Endodermal cell (in vitro differentiated cells): ENCODE measurements at regions not wholly inside any gene's neighbourhood (a gene's known extent, or its start where the extent isn't known, plus 50 kb on each side); places are given as distances from the start of the nearest gene placed in this dataset.

Experiments
- DNase-seq: peaks from one replicate; pipeline ENCODE4 v3.0.0-alpha.2; 2017
- H3K27ac ChIP-seq: 2 replicates; pipeline ENCODE4 v1.5.1; 2013; ENCODE audit warnings: mild to moderate bottlenecking, low read depth, low read length, moderate library complexity
- H3K27me3 ChIP-seq: 2 replicates; pipeline ENCODE4 v1.6.1; 2013; ENCODE audit warnings: mild to moderate bottlenecking, low read length, moderate library complexity; ENCODE audit not compliant: insufficient read depth, control insufficient read depth, poor library complexity, severe bottlenecking
- H3K36me3 ChIP-seq: 2 replicates; pipeline ENCODE4 v1.7.0; 2013; ENCODE audit warnings: mild to moderate bottlenecking, low read length, moderate library complexity; ENCODE audit not compliant: control insufficient read depth, insufficient read depth
- H3K4me1 ChIP-seq: one replicate; pipeline ENCODE4 v1.7.0; 2013; ENCODE audit warnings: low read length; ENCODE audit not compliant: control insufficient read depth, insufficient read depth
- H3K4me3 ChIP-seq: 2 replicates; pipeline ENCODE4 v1.5.1; 2013; ENCODE audit warnings: mild to moderate bottlenecking, low read length, moderate library complexity
- H3K9ac ChIP-seq: 2 replicates; pipeline ENCODE4 v1.6.1; 2013; ENCODE audit warnings: mild to moderate bottlenecking, low read length, moderate library complexity; ENCODE audit not compliant: poor library complexity, severe bottlenecking; ENCODE audit errors: extremely low read depth
- H3K9me3 ChIP-seq: 2 replicates; pipeline ENCODE4 v1.6.1; 2013; ENCODE audit warnings: mild to moderate bottlenecking, low read length, moderate library complexity; ENCODE audit not compliant: control insufficient read depth
- H3K27ac Mint-ChIP-seq: 2 replicates; pipeline ENCODE4 v1.8.0; 2020; ENCODE audit warnings: mixed read lengths
- H3K27me3 Mint-ChIP-seq: 2 replicates; pipeline ENCODE4 v1.8.0; 2021; ENCODE audit warnings: mild to moderate bottlenecking, mixed read lengths; ENCODE audit not compliant: insufficient read depth
- H3K36me3 Mint-ChIP-seq: 2 replicates; pipeline ENCODE4 v1.8.0; 2020; ENCODE audit warnings: low read depth, mixed read lengths
- H3K4me1 Mint-ChIP-seq: 2 replicates; pipeline ENCODE4 v1.8.0; 2020; ENCODE audit warnings: mixed read lengths
- H3K4me3 Mint-ChIP-seq: 2 replicates; pipeline ENCODE4 v1.8.0; 2020; ENCODE audit warnings: mild to moderate bottlenecking, moderate library complexity, mixed read lengths
- H3K9me3 Mint-ChIP-seq: 2 replicates; pipeline ENCODE4 v1.8.0; 2020; ENCODE audit warnings: mild to moderate bottlenecking, mixed read lengths
- WGBS, 2 experiments: methylation state at CpG; one replicate each; pipeline versions ENCODE4 v1.1.5 to v1.1.7; 2013; ENCODE audit warnings: missing lambda C conversion rate in 2 of 2, mixed read lengths in 1 of 2; ENCODE audit not compliant: insufficient coverage in 1 of 2, insufficient read length in 1 of 2; 5-methylcytosine and 5-hydroxymethylcytosine counted together
- TF ChIP-seq, protein P1 (sequence below): fragments of 200-600 bp; sonication (generic); conservative IDR thresholded peaks from 2 replicates; pipeline ENCODE4 v1.5.0; 2021; ENCODE audit warnings: antibody characterized with exemption, mild to moderate bottlenecking

DNA sequence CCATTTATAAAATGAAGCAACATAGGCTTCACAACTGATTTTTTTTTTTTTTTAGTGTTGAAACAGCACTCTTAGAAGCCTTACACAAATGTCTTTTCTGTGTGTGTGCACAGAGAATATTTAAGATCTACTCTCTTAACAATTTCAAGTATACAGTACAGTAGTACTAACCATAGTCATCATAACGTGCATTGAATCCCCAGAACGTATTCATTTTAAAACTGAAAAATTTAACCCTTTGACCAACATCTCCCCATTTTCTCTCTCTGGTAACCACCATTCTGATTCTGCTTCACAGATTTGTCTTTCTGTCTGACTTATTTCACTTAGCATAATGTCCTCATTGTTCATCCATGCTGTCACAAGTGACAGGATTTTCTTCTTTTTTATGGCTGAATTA lies 475.6 kb downstream of the RFPL4B start:
- Mint-ChIP-seq H3K27ac (no peak overlapping the region), H3K9me3 (no peaks in the 10 kb centered on the region), H3K4me1 (no peaks in the 10 kb centered on the region), H3K36me3 (no peaks in the 10 kb centered on the region), H3K4me3 (no peak overlapping the region), H3K27me3 (no peaks in the 10 kb centered on the region)
- WGBS, 2 experiments, result 98 to 100% methylated on average over 2 of the region's 2 CpGs
- H3K4me3 ChIP-seq, result no peak overlapping the region
- no peaks in the 10 kb centered on the region for H3K9me3 ChIP-seq
- DNase-seq, result no peak
- H3K27me3 ChIP-seq, result no peaks in the 10 kb centered on the region
- no peak overlapping the region for H3K27ac ChIP-seq
- H3K4me1 ChIP-seq, result no peaks in the 10 kb centered on the region
- no peak overlapping the region for H3K9ac ChIP-seq
- H3K36me3 ChIP-seq, result no peaks in the 10 kb centered on the region
- TF ChIP-seq, protein P1, sequence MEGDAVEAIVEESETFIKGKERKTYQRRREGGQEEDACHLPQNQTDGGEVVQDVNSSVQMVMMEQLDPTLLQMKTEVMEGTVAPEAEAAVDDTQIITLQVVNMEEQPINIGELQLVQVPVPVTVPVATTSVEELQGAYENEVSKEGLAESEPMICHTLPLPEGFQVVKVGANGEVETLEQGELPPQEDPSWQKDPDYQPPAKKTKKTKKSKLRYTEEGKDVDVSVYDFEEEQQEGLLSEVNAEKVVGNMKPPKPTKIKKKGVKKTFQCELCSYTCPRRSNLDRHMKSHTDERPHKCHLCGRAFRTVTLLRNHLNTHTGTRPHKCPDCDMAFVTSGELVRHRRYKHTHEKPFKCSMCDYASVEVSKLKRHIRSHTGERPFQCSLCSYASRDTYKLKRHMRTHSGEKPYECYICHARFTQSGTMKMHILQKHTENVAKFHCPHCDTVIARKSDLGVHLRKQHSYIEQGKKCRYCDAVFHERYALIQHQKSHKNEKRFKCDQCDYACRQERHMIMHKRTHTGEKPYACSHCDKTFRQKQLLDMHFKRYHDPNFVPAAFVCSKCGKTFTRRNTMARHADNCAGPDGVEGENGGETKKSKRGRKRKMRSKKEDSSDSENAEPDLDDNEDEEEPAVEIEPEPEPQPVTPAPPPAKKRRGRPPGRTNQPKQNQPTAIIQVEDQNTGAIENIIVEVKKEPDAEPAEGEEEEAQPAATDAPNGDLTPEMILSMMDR, result no peak

DNA sequence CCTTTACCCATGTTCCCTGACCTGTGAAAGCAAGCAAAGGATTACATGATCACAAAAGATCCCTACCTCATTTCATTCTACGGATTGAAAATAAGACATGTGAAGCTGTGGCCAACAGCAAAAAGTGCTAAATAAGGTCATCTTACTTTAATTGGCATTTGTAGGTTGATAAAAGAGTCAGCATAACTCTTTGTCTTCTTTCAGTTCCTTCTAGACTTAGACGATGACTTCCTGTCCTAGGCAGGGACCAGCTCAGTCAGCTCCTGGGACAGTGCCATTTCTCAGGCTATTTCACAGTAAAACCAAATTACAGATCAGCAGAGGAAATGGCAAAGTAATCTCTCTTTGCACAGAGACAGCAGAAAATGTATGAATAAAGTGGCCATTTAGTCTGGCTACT lies 480.7 kb downstream of the RFPL4B start:
- H3K27ac ChIP-seq, result peak overlapping the region; percentile 36
- Mint-ChIP-seq H3K4me1 (peaks cover 2% of the 10 kb centered on the region), H3K36me3 (no peaks in the 10 kb centered on the region), H3K27me3 (no peaks in the 10 kb centered on the region), H3K4me3 (no peak overlapping the region), H3K9me3 (no peaks in the 10 kb centered on the region), H3K27ac (no peak overlapping the region)
- TF ChIP-seq, protein P1, result no peak
- H3K36me3 ChIP-seq, result no peaks in the 10 kb centered on the region
- no peaks in the 10 kb centered on the region for H3K9me3 ChIP-seq
- H3K4me3 ChIP-seq, result no peak overlapping the region
- H3K4me1 ChIP-seq, result no peaks in the 10 kb centered on the region
- H3K9ac ChIP-seq, result no peak overlapping the region
- H3K27me3 ChIP-seq, result no peaks in the 10 kb centered on the region
- DNase-seq, result no peak
- WGBS, 2 experiments, result 76 to 92% methylated on average over 2 of the region's 2 CpGs

DNA sequence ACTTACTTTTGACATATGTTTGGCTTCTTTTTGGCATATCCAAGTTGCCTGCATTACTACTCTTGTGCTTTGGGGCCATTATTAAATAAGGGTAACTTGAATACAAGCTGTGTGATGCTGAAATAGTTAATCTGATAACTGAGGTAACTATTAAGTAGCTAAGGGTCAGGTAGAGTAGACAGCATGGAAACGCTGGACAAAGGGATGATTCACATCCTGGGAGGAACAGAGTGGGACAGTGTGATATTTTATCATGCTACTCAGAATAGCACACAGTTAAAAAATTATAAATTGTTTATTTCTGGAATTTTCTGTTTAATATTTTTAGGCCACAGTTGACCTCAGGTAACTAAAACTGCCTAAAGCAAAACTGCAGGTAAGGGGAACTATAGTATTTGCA lies 483.9 kb downstream of the RFPL4B start:
- no peak for DNase-seq
- Histone ChIP-seq H3K27ac (no peak overlapping the region), H3K27me3 (no peaks in the 10 kb centered on the region), H3K9me3 (no peaks in the 10 kb centered on the region), H3K9ac (no peak overlapping the region), H3K4me1 (no peaks in the 10 kb centered on the region), H3K4me3 (no peak overlapping the region), H3K36me3 (no peaks in the 10 kb centered on the region)
- H3K4me1 Mint-ChIP-seq, result peaks cover 2% of the 10 kb centered on the region
- no peak overlapping the region for H3K27ac Mint-ChIP-seq
- no peak overlapping the region for H3K4me3 Mint-ChIP-seq
- H3K36me3 Mint-ChIP-seq, result no peaks in the 10 kb centered on the region
- no peaks in the 10 kb centered on the region for H3K9me3 Mint-ChIP-seq
- TF ChIP-seq, protein P1, result no peak
- 91 to 100% methylated on average over 1 of the region's 1 CpG for WGBS, 2 experiments
- no peaks in the 10 kb centered on the region for H3K27me3 Mint-ChIP-seq
